ENCODE measurements at regions not wholly inside any gene's neighbourhood (a gene's known extent, or its start where the extent isn't known, plus 50 kb on each side); places are given as distances from the start of the nearest gene placed in this dataset.

DNA sequence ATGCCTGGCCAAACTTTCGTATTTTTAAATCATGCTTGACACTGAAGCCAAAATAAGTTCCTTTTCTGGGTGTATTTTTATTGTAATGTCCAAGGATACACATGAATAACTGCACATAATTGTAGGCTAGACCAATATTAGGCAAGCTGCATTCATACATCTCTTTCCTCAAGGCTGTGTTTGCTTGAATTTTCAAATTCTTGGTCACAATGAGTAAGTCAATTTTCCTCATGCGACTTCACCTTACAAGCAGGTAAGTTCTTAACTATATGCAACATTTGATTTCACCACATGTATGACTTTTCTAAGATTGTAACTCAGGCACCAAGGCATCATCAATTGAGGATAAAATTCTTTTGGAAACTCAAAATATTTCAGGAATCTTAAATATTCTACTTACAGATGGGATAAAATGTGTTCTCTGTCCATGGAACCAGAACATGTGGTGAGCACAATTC, 112.4 kb upstream of the ZNF217 start:
- DNase-seq (ENCODE audit: low spot score) = no peak
- in situ Hi-C loops (cut with MboI; ENCODE audit: low sequenced_read_pairs, unreplicated experiment) = no loop called here
- TF ChIP-seq, protein P1, sequence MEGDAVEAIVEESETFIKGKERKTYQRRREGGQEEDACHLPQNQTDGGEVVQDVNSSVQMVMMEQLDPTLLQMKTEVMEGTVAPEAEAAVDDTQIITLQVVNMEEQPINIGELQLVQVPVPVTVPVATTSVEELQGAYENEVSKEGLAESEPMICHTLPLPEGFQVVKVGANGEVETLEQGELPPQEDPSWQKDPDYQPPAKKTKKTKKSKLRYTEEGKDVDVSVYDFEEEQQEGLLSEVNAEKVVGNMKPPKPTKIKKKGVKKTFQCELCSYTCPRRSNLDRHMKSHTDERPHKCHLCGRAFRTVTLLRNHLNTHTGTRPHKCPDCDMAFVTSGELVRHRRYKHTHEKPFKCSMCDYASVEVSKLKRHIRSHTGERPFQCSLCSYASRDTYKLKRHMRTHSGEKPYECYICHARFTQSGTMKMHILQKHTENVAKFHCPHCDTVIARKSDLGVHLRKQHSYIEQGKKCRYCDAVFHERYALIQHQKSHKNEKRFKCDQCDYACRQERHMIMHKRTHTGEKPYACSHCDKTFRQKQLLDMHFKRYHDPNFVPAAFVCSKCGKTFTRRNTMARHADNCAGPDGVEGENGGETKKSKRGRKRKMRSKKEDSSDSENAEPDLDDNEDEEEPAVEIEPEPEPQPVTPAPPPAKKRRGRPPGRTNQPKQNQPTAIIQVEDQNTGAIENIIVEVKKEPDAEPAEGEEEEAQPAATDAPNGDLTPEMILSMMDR (IDR thresholded peaks at IDR 0.05; ENCODE audit: borderline replicate concordance, control extremely low read depth, extremely low read depth, insufficient read depth, missing control alignments) = no peak

DNA sequence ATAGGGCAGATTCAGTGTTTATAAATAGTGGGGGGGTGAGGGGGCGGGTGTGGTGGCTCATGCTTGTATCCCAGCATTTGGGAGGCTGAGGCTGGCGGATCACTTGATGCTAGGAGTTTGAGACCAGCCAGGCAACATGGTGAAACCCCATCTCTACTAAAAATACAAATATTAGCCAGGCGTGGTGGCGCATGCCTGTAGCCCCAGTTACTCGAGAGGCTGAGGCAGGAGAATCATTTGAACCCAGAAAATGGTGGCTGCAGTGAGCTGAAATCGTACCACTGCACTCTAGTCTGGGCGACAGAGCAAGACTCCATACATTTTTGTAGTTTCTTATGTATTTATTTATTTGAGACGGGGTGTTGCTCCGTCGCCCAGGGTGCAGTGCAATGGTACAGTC, 109.0 kb upstream of the ZNF217 start:
- TF ChIP-seq, protein P1 (IDR thresholded peaks at IDR 0.05; ENCODE audit: borderline replicate concordance, control extremely low read depth, extremely low read depth, insufficient read depth, missing control alignments) = no peak
- in situ Hi-C loops (cut with MboI; ENCODE audit: low sequenced_read_pairs, unreplicated experiment) = no loop called here

DNA sequence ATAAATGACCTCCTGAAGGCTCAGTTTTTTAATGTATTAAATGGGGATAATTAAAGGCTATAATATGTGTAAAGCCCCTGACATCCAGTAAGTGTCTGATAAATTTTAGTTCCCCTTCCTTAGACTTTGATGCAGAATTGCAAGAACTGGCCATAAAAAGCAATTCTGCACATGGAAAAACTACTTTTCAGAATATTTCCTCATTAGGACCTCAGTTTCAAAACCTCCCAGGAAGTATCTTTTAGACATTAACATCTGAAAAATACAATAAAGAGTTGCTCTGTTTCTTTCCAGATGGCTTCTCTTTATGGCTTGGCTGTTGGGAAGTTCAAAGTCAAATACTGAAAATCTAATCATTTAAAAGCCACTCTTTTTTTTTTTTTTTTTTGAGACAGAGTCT, 106.3 kb upstream of the ZNF217 start:
- no peak for DNase-seq (ENCODE audit: low spot score)
- TF ChIP-seq, protein P1 (IDR thresholded peaks at IDR 0.05; ENCODE audit: borderline replicate concordance, control extremely low read depth, extremely low read depth, insufficient read depth, missing control alignments) = no peak
- in situ Hi-C loops (cut with MboI; ENCODE audit: low sequenced_read_pairs, unreplicated experiment) = no loop called here

More for the DNA sequence above, 109.0 kb upstream of the ZNF217 start:
- no peak for DNase-seq (ENCODE audit: low spot score)

DNA sequence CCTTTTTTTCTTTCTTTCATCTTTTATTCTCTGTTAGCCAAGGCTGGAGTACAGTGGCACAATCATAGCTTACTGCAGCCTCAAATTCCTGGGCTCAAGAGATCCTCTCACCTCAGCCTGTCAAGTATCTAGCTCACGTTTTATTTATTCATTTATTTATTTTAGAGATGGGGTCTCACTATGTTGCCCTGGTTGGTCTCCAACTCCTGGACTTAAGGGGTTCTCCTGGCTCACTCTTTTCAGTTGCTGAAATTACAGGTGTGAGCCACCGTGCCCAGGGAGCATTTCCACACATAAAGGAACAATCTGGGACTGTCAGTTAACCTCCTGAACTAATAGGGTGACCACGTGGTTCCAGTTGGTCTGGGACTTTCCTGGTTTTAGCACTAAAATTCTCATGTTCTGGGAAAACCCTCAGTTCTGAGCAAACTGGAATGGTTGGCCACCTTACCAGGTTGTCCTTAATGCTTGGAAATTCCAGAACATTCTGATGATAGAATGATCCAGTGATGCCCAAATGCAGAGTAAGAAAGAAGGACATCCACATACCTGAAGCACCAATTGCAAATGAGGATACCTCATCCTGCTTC, 105.5 kb upstream of the ZNF217 start:
- in situ Hi-C loops (cut with MboI; ENCODE audit: low sequenced_read_pairs, unreplicated experiment) = no loop called here
- TF ChIP-seq, protein P1 (IDR thresholded peaks at IDR 0.05; ENCODE audit: borderline replicate concordance, control extremely low read depth, extremely low read depth, insufficient read depth, missing control alignments) = no peak

DNA sequence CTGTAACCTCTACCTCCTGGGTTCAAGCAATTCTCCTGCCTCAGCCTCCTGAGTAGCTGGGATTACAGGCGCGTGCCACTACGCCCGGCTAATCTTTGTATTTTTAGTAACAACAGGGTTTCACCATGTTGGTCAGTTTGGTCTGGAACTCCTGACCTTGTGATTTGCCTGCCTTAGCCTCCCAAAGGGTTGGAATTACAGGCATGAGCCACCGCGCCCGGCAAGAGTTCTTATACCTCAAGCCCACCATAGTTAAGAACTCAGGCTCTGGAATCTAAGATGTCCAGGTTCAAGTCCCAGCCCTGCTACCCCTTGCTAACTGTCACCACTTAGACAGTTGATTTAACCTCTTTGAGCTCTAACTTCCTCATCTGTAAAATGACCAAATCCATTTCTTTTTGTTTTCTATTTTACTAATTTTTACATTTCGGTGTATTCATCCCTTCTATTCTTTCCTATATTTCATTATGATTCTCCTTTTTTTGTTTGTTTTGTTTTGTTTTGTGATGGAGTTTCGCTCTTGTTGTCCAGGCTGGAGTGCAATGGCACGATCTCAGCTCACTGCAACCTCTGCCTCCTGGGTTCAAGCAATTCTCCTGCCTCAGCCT, 104.8 kb upstream of the ZNF217 start:
- in situ Hi-C loops (cut with MboI; ENCODE audit: low sequenced_read_pairs, unreplicated experiment) = no loop called here
- DNase-seq (ENCODE audit: low spot score) = no peak
- TF ChIP-seq, protein P1 (IDR thresholded peaks at IDR 0.05; ENCODE audit: borderline replicate concordance, control extremely low read depth, extremely low read depth, insufficient read depth, missing control alignments) = no peak

More for the DNA sequence above, 105.5 kb upstream of the ZNF217 start:
- no peak for DNase-seq (ENCODE audit: low spot score)

DNA sequence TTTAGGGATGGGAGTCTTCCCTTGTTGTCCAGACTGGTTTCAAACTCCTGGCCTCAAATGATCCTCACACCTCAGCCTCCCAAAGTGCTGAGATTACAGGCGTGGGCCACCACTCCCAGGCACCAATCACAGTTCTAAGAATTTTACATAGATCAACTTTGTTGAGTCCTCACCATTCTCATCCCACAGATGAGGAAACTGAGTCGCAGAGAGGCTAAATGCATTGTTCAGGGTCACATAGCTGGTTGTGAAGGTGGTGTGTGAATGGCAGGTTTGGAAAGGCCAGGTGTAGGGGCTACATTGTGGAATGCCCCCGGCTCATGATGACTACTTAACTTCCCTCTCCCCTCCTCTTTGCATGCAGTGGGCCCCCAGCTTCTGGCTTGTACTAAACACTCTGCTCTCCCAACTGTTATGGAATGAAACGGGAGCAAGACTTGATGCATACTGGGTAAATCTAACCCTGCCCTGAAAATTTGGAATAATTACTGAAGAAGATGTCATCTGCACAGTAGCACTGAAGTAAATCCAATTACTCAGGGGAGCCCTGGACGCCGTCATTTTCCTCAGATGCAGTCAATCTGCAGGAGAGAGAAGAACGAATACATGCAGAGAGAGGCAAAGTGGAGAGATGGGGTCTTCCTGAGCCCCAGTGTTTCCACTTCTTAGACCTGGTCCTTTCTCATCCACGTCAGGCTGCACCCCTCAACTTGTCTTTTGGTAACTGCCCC, 102.3 kb upstream of the ZNF217 start:
- no peak for DNase-seq (ENCODE audit: low spot score)
- in situ Hi-C loops (cut with MboI; ENCODE audit: low sequenced_read_pairs, unreplicated experiment) = no loop called here
- TF ChIP-seq, protein P1 (IDR thresholded peaks at IDR 0.05; ENCODE audit: borderline replicate concordance, control extremely low read depth, extremely low read depth, insufficient read depth, missing control alignments) = no peak
